ENCODE measurements at regions not wholly inside any gene's neighbourhood (a gene's known extent, or its start where the extent isn't known, plus 50 kb on each side); places are given as distances from the start of the nearest gene placed in this dataset.

DNA sequence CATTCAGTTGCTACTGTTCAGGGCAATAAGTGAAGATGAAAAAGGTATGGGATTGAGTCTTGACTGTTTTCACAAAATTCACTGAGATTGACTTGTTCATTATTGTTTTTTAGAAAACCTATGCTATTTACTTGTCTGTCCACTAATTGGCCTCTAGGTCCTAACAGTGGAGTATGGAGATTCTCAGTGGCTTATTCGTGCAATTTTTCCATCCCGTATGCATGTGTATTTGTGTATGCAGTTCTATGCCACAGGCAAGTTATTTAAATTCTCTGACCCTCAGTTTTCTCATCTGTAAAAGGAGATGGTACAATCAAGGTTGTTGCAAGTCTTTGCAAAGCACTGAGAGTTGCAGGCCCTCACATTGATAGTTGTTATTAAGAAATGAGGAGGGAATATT, 151.0 kb downstream of the BBOX1 start:
- ATAC-seq, result no peak
- Mint-ChIP-seq H3K9me3 (no peaks in the 10 kb centered on the region), H3K27ac (no peak overlapping the region), H3K27me3 (ENCODE audit: low read depth in 2 of 2) (peaks cover 8 to 12% of the 10 kb centered on the region in 2 donors), H3K4me1 (no peaks in the 10 kb centered on the region), H3K4me3 (no peak overlapping the region), H3K36me3 (no peaks in the 10 kb centered on the region)
- no peaks in the 10 kb centered on the region for H3K36me3 ChIP-seq (ENCODE audit: control insufficient read depth, insufficient read depth, low read length)
- H3K27ac ChIP-seq (ENCODE audit: low read length), result no peak overlapping the region
- H3K27me3 ChIP-seq (ENCODE audit: control insufficient read depth, insufficient read depth, low read length), result no peaks in the 10 kb centered on the region
- 93% methylated on average over 2 of the region's 2 CpGs for WGBS (ENCODE audit: insufficient coverage)
- no peak for DNase-seq
- H3K4me1 ChIP-seq (ENCODE audit: control insufficient read depth, insufficient read depth, low read length), result no peaks in the 10 kb centered on the region
- no peaks in the 10 kb centered on the region for H3K9me3 ChIP-seq (ENCODE audit: control insufficient read depth, insufficient read depth, low read length)
- no peak overlapping the region for H3K4me3 ChIP-seq (ENCODE audit: low read length)
- TF ChIP-seq, protein P1, sequence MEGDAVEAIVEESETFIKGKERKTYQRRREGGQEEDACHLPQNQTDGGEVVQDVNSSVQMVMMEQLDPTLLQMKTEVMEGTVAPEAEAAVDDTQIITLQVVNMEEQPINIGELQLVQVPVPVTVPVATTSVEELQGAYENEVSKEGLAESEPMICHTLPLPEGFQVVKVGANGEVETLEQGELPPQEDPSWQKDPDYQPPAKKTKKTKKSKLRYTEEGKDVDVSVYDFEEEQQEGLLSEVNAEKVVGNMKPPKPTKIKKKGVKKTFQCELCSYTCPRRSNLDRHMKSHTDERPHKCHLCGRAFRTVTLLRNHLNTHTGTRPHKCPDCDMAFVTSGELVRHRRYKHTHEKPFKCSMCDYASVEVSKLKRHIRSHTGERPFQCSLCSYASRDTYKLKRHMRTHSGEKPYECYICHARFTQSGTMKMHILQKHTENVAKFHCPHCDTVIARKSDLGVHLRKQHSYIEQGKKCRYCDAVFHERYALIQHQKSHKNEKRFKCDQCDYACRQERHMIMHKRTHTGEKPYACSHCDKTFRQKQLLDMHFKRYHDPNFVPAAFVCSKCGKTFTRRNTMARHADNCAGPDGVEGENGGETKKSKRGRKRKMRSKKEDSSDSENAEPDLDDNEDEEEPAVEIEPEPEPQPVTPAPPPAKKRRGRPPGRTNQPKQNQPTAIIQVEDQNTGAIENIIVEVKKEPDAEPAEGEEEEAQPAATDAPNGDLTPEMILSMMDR (IDR thresholded peaks at IDR 0.05), result no peak
- intact Hi-C loops (cut with micrococcal nuclease), result no loop called here

GRCh38 chr11:27188696-27189095, 148.1 kb downstream of the BBOX1 start:
- no peak overlapping the region for H3K27ac Mint-ChIP-seq
- intact Hi-C loops (cut with micrococcal nuclease), result no loop called here
- Histone ChIP-seq H3K36me3 (ENCODE audit: control insufficient read depth, insufficient read depth, low read length) (no peaks in the 10 kb centered on the region), H3K4me3 (ENCODE audit: low read length) (no peak overlapping the region), H3K9me3 (ENCODE audit: control insufficient read depth, insufficient read depth, low read length) (no peaks in the 10 kb centered on the region), H3K27me3 (ENCODE audit: control insufficient read depth, insufficient read depth, low read length) (no peaks in the 10 kb centered on the region), H3K27ac (ENCODE audit: low read length) (no peak overlapping the region), H3K4me1 (ENCODE audit: control insufficient read depth, insufficient read depth, low read length) (no peaks in the 10 kb centered on the region)
- no peaks in the 10 kb centered on the region for H3K36me3 Mint-ChIP-seq
- no peak for DNase-seq
- H3K27me3 Mint-ChIP-seq (ENCODE audit: low read depth in 2 of 2), result peaks cover 8 to 12% of the 10 kb centered on the region in 2 donors
- whole genome bisulfite sequencing (ENCODE audit: insufficient coverage), result 64% methylated on average over 4 of the region's 5 CpGs
- no peaks in the 10 kb centered on the region for H3K9me3 Mint-ChIP-seq
- no peak for ATAC-seq
- H3K4me1 Mint-ChIP-seq, result no peaks in the 10 kb centered on the region
- no peak overlapping the region for H3K4me3 Mint-ChIP-seq
- TF ChIP-seq, protein P1 (IDR thresholded peaks at IDR 0.05), result no peak

DNA sequence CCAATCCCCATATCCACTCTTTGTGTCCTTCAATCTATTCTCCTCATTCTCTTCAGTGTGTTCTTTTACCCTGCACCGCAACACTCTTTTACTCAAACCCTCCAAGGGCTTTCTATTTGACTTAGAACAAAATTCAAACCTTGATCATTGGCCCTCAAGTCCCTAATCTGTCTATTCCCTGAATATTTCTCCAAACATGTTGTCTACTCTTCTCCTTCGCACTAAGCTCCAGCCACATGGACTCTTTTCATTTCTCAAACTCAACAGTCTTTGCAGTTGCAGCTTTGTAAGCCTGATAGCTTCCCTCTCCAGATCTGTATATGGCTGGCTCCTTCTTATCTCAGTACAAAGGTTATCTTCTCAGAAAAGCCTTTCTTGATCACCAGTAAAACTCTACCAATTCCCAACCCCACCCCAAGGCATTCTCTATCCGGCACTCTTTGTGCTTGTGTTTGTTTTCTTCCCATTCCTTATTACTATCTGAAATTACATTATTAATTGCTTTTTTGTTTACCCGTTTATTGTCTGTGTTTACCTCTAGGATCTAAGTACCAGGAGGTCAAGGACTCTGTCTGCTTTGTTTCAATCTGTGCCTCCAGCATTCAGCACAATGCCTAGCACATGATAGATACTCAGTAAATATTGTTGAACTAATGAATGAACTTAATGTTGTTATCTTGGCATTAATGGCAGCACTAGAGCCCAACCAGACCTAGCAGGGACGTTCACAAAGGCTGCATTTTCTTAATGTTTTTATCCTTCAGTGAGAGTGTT, 147.4 kb downstream of the BBOX1 start:
- H3K27ac Mint-ChIP-seq, result no peak overlapping the region
- H3K9me3 Mint-ChIP-seq, result no peaks in the 10 kb centered on the region
- no peaks in the 10 kb centered on the region for H3K9me3 ChIP-seq (ENCODE audit: control insufficient read depth, insufficient read depth, low read length)
- H3K27me3 ChIP-seq (ENCODE audit: control insufficient read depth, insufficient read depth, low read length), result no peaks in the 10 kb centered on the region
- no peak overlapping the region for H3K4me3 ChIP-seq (ENCODE audit: low read length)
- H3K4me1 ChIP-seq (ENCODE audit: control insufficient read depth, insufficient read depth, low read length), result no peaks in the 10 kb centered on the region
- no peak overlapping the region for H3K4me3 Mint-ChIP-seq
- TF ChIP-seq, protein P1 (IDR thresholded peaks at IDR 0.05), result no peak
- no peaks in the 10 kb centered on the region for H3K4me1 Mint-ChIP-seq
- intact Hi-C loops (cut with micrococcal nuclease), result no loop called here
- 68% methylated on average over 4 of the region's 5 CpGs for WGBS (ENCODE audit: insufficient coverage)
- peaks cover 8 to 12% of the 10 kb centered on the region in 2 donors for H3K27me3 Mint-ChIP-seq (ENCODE audit: low read depth in 2 of 2)
- no peaks in the 10 kb centered on the region for H3K36me3 ChIP-seq (ENCODE audit: control insufficient read depth, insufficient read depth, low read length)
- ATAC-seq (no peak), DNase-seq (no peak)
- H3K27ac ChIP-seq (ENCODE audit: low read length), result no peak overlapping the region
- H3K36me3 Mint-ChIP-seq, result no peaks in the 10 kb centered on the region
